ENCODE measurements at regions not wholly inside any gene's neighbourhood (a gene's known extent, or its start where the extent isn't known, plus 50 kb on each side); places are given as distances from the start of the nearest gene placed in this dataset.

DNA sequence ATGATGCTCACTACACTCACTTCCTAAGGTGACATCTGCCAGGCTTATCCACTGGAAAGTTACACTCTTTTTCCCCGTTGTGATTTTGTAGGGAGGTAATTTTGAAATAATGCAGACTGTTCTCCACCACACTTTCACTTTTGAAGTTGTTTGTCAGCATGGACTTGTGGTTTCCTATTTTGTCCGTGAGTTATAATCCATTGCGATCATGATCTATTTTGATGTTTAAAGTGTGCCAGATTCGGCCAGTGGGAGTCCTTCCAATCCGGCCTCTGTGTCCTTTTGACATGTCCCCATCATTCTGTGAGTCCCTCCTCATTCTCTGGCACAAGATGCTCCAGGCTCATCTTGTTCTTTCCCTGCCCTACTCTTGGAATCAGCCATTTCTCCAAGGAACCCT, 211.3 kb upstream of the KLF4 start:
- Histone ChIP-seq H3K4me1 (peaks cover 0 to 26% (median 15%) of the 10 kb centered on the region in 9 donors), H3K27ac (peak overlapping the region in 1 of 10 donors; percentile 11), H3K9me3 (peaks cover 0 to 7% (median 0%) of the 10 kb centered on the region in 11 donors), H3K27me3 (no peaks in the 10 kb centered on the region), H3K4me3 (no peak overlapping the region), H3K36me3 (no peaks in the 10 kb centered on the region)
- intact Hi-C loops (cut with DNase I): no loop called here
- WGBS, 2 donors: 27 to 53% methylated on average over 5 of the region's 5 CpGs
- ATAC-seq (peak in 1 of 8 donors; percentile 41), DNase-seq (no peak)
- TF ChIP-seq, protein P1, sequence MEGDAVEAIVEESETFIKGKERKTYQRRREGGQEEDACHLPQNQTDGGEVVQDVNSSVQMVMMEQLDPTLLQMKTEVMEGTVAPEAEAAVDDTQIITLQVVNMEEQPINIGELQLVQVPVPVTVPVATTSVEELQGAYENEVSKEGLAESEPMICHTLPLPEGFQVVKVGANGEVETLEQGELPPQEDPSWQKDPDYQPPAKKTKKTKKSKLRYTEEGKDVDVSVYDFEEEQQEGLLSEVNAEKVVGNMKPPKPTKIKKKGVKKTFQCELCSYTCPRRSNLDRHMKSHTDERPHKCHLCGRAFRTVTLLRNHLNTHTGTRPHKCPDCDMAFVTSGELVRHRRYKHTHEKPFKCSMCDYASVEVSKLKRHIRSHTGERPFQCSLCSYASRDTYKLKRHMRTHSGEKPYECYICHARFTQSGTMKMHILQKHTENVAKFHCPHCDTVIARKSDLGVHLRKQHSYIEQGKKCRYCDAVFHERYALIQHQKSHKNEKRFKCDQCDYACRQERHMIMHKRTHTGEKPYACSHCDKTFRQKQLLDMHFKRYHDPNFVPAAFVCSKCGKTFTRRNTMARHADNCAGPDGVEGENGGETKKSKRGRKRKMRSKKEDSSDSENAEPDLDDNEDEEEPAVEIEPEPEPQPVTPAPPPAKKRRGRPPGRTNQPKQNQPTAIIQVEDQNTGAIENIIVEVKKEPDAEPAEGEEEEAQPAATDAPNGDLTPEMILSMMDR (IDR thresholded peaks at IDR 0.05): no peak

DNA sequence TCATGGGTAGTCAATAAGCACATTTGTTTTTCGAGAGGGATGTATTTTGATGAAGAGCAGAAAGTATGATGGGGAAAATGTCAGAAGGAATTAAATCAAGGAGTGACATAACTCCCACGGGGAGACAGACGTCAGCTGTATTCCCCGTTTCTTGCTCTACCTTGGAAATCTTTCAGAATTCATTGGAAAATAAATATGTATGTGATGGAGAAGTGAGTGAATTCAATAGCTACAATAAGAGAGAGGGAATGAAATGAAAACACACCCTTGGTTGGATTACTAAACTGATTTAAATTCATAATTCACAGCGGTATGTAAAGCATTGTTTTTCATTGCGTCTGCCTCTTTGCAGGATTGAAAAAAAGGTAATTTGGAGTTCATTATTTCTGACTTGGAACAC, 209.7 kb upstream of the KLF4 start:
- H3K4me1 ChIP-seq: peaks cover 0 to 26% (median 15%) of the 10 kb centered on the region in 9 donors
- no peaks in the 10 kb centered on the region for H3K36me3 ChIP-seq
- WGBS, 2 donors: 68 to 69% methylated on average over 6 of the region's 6 CpGs
- intact Hi-C loops (cut with DNase I): no loop called here
- ATAC-seq: no peak
- H3K4me3 ChIP-seq: no peak overlapping the region
- H3K27ac ChIP-seq: no peak overlapping the region
- TF ChIP-seq, protein P1 (IDR thresholded peaks at IDR 0.05): no peak
- no peak for DNase-seq
- peaks cover 0 to 7% (median 0%) of the 10 kb centered on the region in 11 donors for H3K9me3 ChIP-seq
- H3K27me3 ChIP-seq: no peaks in the 10 kb centered on the region

DNA sequence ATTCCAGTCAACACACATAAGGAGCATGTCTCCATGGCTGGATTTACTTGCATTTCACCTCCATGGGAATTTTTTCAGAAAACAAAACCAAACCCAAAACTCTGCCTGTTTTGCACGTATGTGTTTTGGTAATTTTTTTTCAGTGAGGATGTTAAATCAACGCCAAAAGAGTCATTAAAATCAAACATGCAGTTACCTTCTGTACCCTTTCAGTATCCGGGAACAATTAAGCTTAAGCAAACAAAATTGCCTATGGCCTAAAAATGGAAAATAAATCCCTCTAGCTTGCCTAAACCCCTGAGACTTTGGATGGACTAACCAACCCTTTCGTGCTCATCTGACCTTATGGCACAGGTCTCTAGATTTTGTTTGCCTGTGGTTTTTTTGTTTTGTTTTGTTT, 209.2 kb upstream of the KLF4 start:
- H3K36me3 ChIP-seq: no peaks in the 10 kb centered on the region
- H3K4me1 ChIP-seq: peaks cover 0 to 24% (median 11%) of the 10 kb centered on the region in 9 donors
- no peak overlapping the region for H3K4me3 ChIP-seq
- H3K9me3 ChIP-seq: peaks cover 0 to 7% (median 0%) of the 10 kb centered on the region in 11 donors
- DNase-seq (no peak), ATAC-seq (no peak)
- TF ChIP-seq, protein P1 (IDR thresholded peaks at IDR 0.05): no peak
- no peak overlapping the region for H3K27ac ChIP-seq
- WGBS, 2 donors: 62 to 66% methylated on average over 4 of the region's 4 CpGs
- no peaks in the 10 kb centered on the region for H3K27me3 ChIP-seq
- intact Hi-C loops (cut with DNase I): no loop called here

DNA sequence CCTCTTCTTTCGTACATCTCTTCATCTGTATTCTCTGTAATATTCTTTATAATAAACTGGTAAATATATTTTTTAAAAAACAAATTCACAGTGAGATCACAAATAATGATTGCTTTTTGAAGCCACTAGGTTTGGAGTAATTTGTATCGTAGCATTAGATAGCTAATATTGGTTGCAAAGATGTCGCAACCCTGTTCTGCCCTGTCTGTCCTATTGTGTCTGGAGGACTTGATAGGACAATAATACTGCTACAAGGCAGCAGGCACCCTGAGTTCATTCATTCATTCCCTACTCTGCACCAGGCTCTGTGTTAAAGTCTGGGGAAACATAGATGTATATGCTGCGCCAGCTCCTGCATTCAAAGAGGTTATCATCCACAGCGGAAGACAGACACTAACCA, 206.7 kb upstream of the KLF4 start:
- intact Hi-C loops (cut with DNase I): no loop called here

More for the DNA sequence above, 206.7 kb upstream of the KLF4 start:
- TF ChIP-seq, protein P1 (IDR thresholded peaks at IDR 0.05): no peak
- DNase-seq (no peak), ATAC-seq (no peak)
- Histone ChIP-seq H3K4me1 (peaks cover 0 to 16% (median 0%) of the 10 kb centered on the region in 9 donors), H3K4me3 (no peak overlapping the region), H3K27me3 (no peaks in the 10 kb centered on the region), H3K27ac (no peak overlapping the region), H3K9me3 (no peaks in the 10 kb centered on the region), H3K36me3 (no peaks in the 10 kb centered on the region)
- WGBS, 2 donors: 83 to 97% methylated on average over 5 of the region's 5 CpGs

Measured in heart right ventricle (tissue), 16 donors.